ENCODE measurements at regions not wholly inside any gene's neighbourhood (a gene's known extent, or its start where the extent isn't known, plus 50 kb on each side); places are given as distances from the start of the nearest gene placed in this dataset.

- TF ChIP-seq, protein P1, sequence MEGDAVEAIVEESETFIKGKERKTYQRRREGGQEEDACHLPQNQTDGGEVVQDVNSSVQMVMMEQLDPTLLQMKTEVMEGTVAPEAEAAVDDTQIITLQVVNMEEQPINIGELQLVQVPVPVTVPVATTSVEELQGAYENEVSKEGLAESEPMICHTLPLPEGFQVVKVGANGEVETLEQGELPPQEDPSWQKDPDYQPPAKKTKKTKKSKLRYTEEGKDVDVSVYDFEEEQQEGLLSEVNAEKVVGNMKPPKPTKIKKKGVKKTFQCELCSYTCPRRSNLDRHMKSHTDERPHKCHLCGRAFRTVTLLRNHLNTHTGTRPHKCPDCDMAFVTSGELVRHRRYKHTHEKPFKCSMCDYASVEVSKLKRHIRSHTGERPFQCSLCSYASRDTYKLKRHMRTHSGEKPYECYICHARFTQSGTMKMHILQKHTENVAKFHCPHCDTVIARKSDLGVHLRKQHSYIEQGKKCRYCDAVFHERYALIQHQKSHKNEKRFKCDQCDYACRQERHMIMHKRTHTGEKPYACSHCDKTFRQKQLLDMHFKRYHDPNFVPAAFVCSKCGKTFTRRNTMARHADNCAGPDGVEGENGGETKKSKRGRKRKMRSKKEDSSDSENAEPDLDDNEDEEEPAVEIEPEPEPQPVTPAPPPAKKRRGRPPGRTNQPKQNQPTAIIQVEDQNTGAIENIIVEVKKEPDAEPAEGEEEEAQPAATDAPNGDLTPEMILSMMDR (IDR thresholded peaks at IDR 0.05) = no peak
- no peak for TF ChIP-seq POLR2A (IDR thresholded peaks at IDR 0.05)
Measured at GRCh38 chr6:141552031-141552430, 580.7 kb upstream of the GJE1 start.

All from heart left ventricle (tissue), 13 donors.